GM12891 (cell line): ENCODE measurements at regions not wholly inside any gene's neighbourhood (a gene's known extent, or its start where the extent isn't known, plus 50 kb on each side); places are given as distances from the start of the nearest gene placed in this dataset.

Experiments used
- POLR2A ChIP-seq: IDR thresholded peaks from 2 replicates; pipeline ENCODE4 v1.6.1; 2011; ENCODE audit warnings: low read depth, low read length, control low read depth
- POLR2AphosphoS5 ChIP-seq: IDR thresholded peaks from 2 replicates; pipeline ENCODE4 v1.6.1; 2011; ENCODE audit warnings: low read depth, low read length, control low read depth
- TAF1 ChIP-seq: IDR thresholded peaks from 2 replicates; pipeline ENCODE4 v1.6.1; 2011; ENCODE audit warnings: low read depth, low read length, control low read depth

GRCh38 chr3:160127308-160127707 is 97.9 kb upstream of the C3orf80 start:
- TF ChIP-seq POLR2AphosphoS5 (no peak), POLR2A (no peak), TAF1 (no peak)
